ENCODE measurements at regions not wholly inside any gene's neighbourhood (a gene's known extent, or its start where the extent isn't known, plus 50 kb on each side); places are given as distances from the start of the nearest gene placed in this dataset.

GRCh38 chr12:74818412-74818811 lies 280.8 kb downstream of the ATXN7L3B start:
- FAIRE-seq: no peak

GRCh38 chr12:74820324-74820723 lies 282.7 kb downstream of the ATXN7L3B start:
- no peak for FAIRE-seq

GRCh38 chr12:74836567-74836966 lies 298.9 kb downstream of the ATXN7L3B start:
- FAIRE-seq: no peak

- FAIRE-seq: no peak
Measured at GRCh38 chr12:74846116-74846515, 308.5 kb downstream of the ATXN7L3B start.

GRCh38 chr12:74847169-74847568 lies 309.5 kb downstream of the ATXN7L3B start:
- FAIRE-seq: no peak

- FAIRE-seq: no peak
Measured at GRCh38 chr12:74848006-74848405, 310.4 kb downstream of the ATXN7L3B start.

GRCh38 chr12:74849801-74850200 lies 312.2 kb downstream of the ATXN7L3B start:
- FAIRE-seq: no peak

- FAIRE-seq: no peak
Measured at GRCh38 chr12:74871817-74872216, 334.2 kb downstream of the ATXN7L3B start.

GRCh38 chr12:74885775-74886174 lies 323.9 kb downstream of the KCNC2 start:
- no peak for FAIRE-seq

- FAIRE-seq: no peak
Measured at GRCh38 chr12:74889073-74889472, 320.6 kb downstream of the KCNC2 start.

- no peak for FAIRE-seq
Measured at GRCh38 chr12:74889563-74890236, 319.9 kb downstream of the KCNC2 start.

- FAIRE-seq: no peak
Measured at GRCh38 chr12:74890237-74890599, 319.4 kb downstream of the KCNC2 start.

GRCh38 chr12:74891083-74891668 lies 318.5 kb downstream of the KCNC2 start:
- no peak for FAIRE-seq

- no peak for FAIRE-seq
Measured at GRCh38 chr12:74892057-74892633, 317.5 kb downstream of the KCNC2 start.

- no peak for FAIRE-seq
Measured at GRCh38 chr12:74896186-74896585, 313.5 kb downstream of the KCNC2 start.

- no peak for FAIRE-seq
Measured at GRCh38 chr12:74897425-74898211, 312.0 kb downstream of the KCNC2 start.

- no peak for FAIRE-seq
Measured at GRCh38 chr12:74899031-74899829, 310.4 kb downstream of the KCNC2 start.

GRCh38 chr12:74900232-74900631 lies 309.4 kb downstream of the KCNC2 start:
- FAIRE-seq: no peak

GRCh38 chr12:74903522-74903921 lies 306.1 kb downstream of the KCNC2 start:
- FAIRE-seq: no peak

GRCh38 chr12:74906224-74906623 lies 303.4 kb downstream of the KCNC2 start:
- FAIRE-seq: no peak

GRCh38 chr12:74910831-74911230 lies 298.8 kb downstream of the KCNC2 start:
- no peak for FAIRE-seq

- FAIRE-seq: no peak
Measured at GRCh38 chr12:74914378-74914777, 295.3 kb downstream of the KCNC2 start.

- FAIRE-seq: no peak
Measured at GRCh38 chr12:74915718-74916117, 293.9 kb downstream of the KCNC2 start.
